ENCODE measurements at regions not wholly inside any gene's neighbourhood (a gene's known extent, or its start where the extent isn't known, plus 50 kb on each side); places are given as distances from the start of the nearest gene placed in this dataset.

GRCh38 chr13:69109891-69110525, 997.6 kb upstream of the ATXN8OS start:
- TF ChIP-seq CTCF (conservative IDR thresholded peaks at IDR 0.05; ENCODE audit: low read depth, low read length) (no peak), EZH2 (IDR thresholded peaks at IDR 0.05; ENCODE audit: low read length, unreplicated experiment) (no peak), EZH2phosphoT487 (IDR thresholded peaks at IDR 0.05; ENCODE audit: borderline replicate concordance, low read length) (no peak)

All from PC-3 (cell line).